IMR-90 (cell line): ENCODE measurements at regions not wholly inside any gene's neighbourhood (a gene's known extent, or its start where the extent isn't known, plus 50 kb on each side); places are given as distances from the start of the nearest gene placed in this dataset.

ENCODE experiments used
- ATAC-seq: fragments of 200-7000 bp; cut with Tn5 transposase; 2 replicates; pipeline ENCODE4 v1.9.1; 2020; ENCODE audit warnings: low read depth, mild to moderate bottlenecking, moderate library complexity
- BruUV-seq: library from RNA; stranded (reverse); fragments of 400-500 nt; replicated peaks from 2 replicates; lab custom pipeline; 2021; lab: Mats Ljungman, UMichigan
- CTCF ChIA-PET: fragments of 300-600 bp; formaldehyde crosslinking; extraction: SDS; loops from one replicate; lab custom pipeline; 2021; ENCODE audit warnings: antibody characterized with exemption; lab: Yijun Ruan, JAX
- POLR2A ChIA-PET: fragments of 300-600 bp; sonication (Branson Sonifier 250); formaldehyde crosslinking; loops from one replicate; lab custom pipeline; 2022; ENCODE audit warnings: antibody characterized with exemption; ENCODE audit not compliant: unreplicated experiment; lab: Charles Lee
- DNase-seq: peaks from one replicate; pipeline ENCODE4 v3.0.0; 2013
- H2AFZ ChIP-seq: replicated peaks from 2 replicates; pipeline ENCODE3; 2013; ENCODE audit warnings: low read length, mild to moderate bottlenecking; ENCODE audit not compliant: poor library complexity
- H2AK5ac ChIP-seq: 2 replicates; pipeline ENCODE4 v1.6.1; 2013; ENCODE audit warnings: low read depth, low read length, inconsistent platforms
- H2AK9ac ChIP-seq: replicated peaks from 2 replicates; pipeline ENCODE3; 2013; ENCODE audit warnings: mild to moderate bottlenecking, low read depth, low read length, moderate library complexity; ENCODE audit not compliant: poor library complexity
- H2BK120ac ChIP-seq: 2 replicates; pipeline ENCODE4 v1.6.1; 2013; ENCODE audit warnings: low read depth, low read length, inconsistent platforms
- H2BK15ac ChIP-seq: 3 replicates; pipeline ENCODE4 v1.6.1; 2013; ENCODE audit warnings: low read depth, low read length, inconsistent platforms
- H2BK20ac ChIP-seq: 2 replicates; pipeline ENCODE4 v1.6.1; 2013; ENCODE audit warnings: low read depth, mild to moderate bottlenecking, inconsistent platforms, low read length, moderate library complexity
- H2BK5ac ChIP-seq: 2 replicates; pipeline ENCODE4 v1.6.1; 2013; ENCODE audit warnings: mild to moderate bottlenecking, low read depth, low read length, inconsistent platforms; ENCODE audit not compliant: poor library complexity, severe bottlenecking
- H3K14ac ChIP-seq: replicated peaks from 2 replicates; pipeline ENCODE4 v1.6.1; 2013; ENCODE audit warnings: low read depth, low read length, inconsistent platforms
- H3K18ac ChIP-seq: 2 replicates; pipeline ENCODE4 v1.6.1; 2013; ENCODE audit warnings: low read depth, low read length, control low read depth
- H3K23ac ChIP-seq: 2 replicates; pipeline ENCODE4 v1.6.1; 2013; ENCODE audit warnings: low read depth, low read length, inconsistent platforms
- H3K27ac ChIP-seq: 2 replicates; pipeline ENCODE4 v1.5.1; 2013; ENCODE audit warnings: mild to moderate bottlenecking, control low read depth, low read length; ENCODE audit not compliant: insufficient read depth
- H3K27me3 ChIP-seq: 2 replicates; pipeline ENCODE4 v1.6.1; 2013; ENCODE audit warnings: low read length; ENCODE audit not compliant: control insufficient read depth, insufficient read depth
- H3K36me3 ChIP-seq: 2 replicates; pipeline ENCODE4 v1.6.1; 2013; ENCODE audit warnings: low read length, mixed read lengths; ENCODE audit not compliant: control insufficient read depth, insufficient read depth
- H3K4ac ChIP-seq: 2 replicates; pipeline ENCODE4 v1.6.1; 2013; ENCODE audit warnings: low read depth, low read length, inconsistent platforms
- H3K4me1 ChIP-seq: 2 replicates; pipeline ENCODE4 v1.6.1; 2013; ENCODE audit warnings: low read length, mixed read lengths; ENCODE audit not compliant: control insufficient read depth, insufficient read depth
- H3K4me2 ChIP-seq: 2 replicates; pipeline ENCODE4 v1.6.1; 2013; ENCODE audit warnings: low read depth, mild to moderate bottlenecking, control low read depth, low read length, moderate library complexity
- H3K4me3 ChIP-seq: 2 replicates; pipeline ENCODE4 v1.5.1; 2013; ENCODE audit warnings: low read depth, mild to moderate bottlenecking, control low read depth, low read length, moderate library complexity; ENCODE audit not compliant: insufficient read depth
- H3K56ac ChIP-seq: 2 replicates; pipeline ENCODE4 v1.6.1; 2013; ENCODE audit warnings: low read length, inconsistent platforms; ENCODE audit not compliant: insufficient read depth; ENCODE audit errors: extremely low read depth
- H3K79me1 ChIP-seq, 2 experiments: 2 replicates each; pipeline ENCODE4 v1.6.1; 2013; ENCODE audit warnings: low read length in 2 of 2, inconsistent platforms in 1 of 2, low read depth in 1 of 2
- H3K9ac ChIP-seq: 2 replicates; pipeline ENCODE4 v1.6.1; 2013; ENCODE audit warnings: low read depth, low read length, control low read depth
- H3K9me1 ChIP-seq: 2 replicates; pipeline ENCODE4 v1.6.1; 2013; ENCODE audit warnings: low read length, inconsistent platforms; ENCODE audit not compliant: insufficient read depth
- H3K9me3 ChIP-seq: 2 replicates; pipeline ENCODE4 v1.6.1; 2013; ENCODE audit warnings: low read length; ENCODE audit not compliant: control insufficient read depth, insufficient read depth
- H4K20me1 ChIP-seq: 2 replicates; pipeline ENCODE4 v1.6.1; 2013; ENCODE audit warnings: low read length, inconsistent platforms; ENCODE audit not compliant: insufficient read depth
- H4K5ac ChIP-seq: 2 replicates; pipeline ENCODE4 v1.6.1; 2013; ENCODE audit warnings: mild to moderate bottlenecking, low read depth, low read length, control low read depth
- H4K8ac ChIP-seq, 2 experiments: 2 replicates each; pipeline ENCODE4 v1.6.1; 2013; ENCODE audit warnings: low read depth in 2 of 2, low read length in 2 of 2, control low read depth in 1 of 2, inconsistent platforms in 1 of 2
- H4K91ac ChIP-seq: 2 replicates; pipeline ENCODE4 v1.6.1; 2013; ENCODE audit warnings: low read depth, low read length, inconsistent platforms; ENCODE audit not compliant: insufficient read depth
- CHD1 ChIP-seq: IDR thresholded peaks from 2 replicates; pipeline ENCODE4 v1.6.1; 2012; ENCODE audit warnings: low read depth, low read length, improper control_type of control experiment
- FOS ChIP-seq: fragments of 150-350 bp; IDR thresholded peaks from 2 replicates; pipeline ENCODE4 v1.6.1; 2016; ENCODE audit warnings: low read depth, low read length
- MXI1 ChIP-seq: IDR thresholded peaks from 2 replicates; pipeline ENCODE4 v1.6.1; 2012; ENCODE audit warnings: low read depth, mild to moderate bottlenecking, low read length, moderate library complexity, borderline replicate concordance
- POLR2A ChIP-seq: IDR thresholded peaks from 2 replicates; pipeline ENCODE4 v1.6.1; 2012; ENCODE audit warnings: mild to moderate bottlenecking, low read depth, low read length
- RAD21 ChIP-seq: IDR thresholded peaks from 2 replicates; pipeline ENCODE4 v1.6.1; 2012; ENCODE audit warnings: low read length, improper control_type of control experiment
- RCOR1 ChIP-seq: IDR thresholded peaks from 2 replicates; pipeline ENCODE4 v1.6.1; 2012; ENCODE audit warnings: mild to moderate bottlenecking, low read length, improper control_type of control experiment; ENCODE audit not compliant: insufficient replicate concordance
- RFX5 ChIP-seq: IDR thresholded peaks from 2 replicates; pipeline ENCODE4 v1.8.0; 2012; ENCODE audit warnings: low read depth, mild to moderate bottlenecking, low read length, moderate library complexity
- dilution Hi-C: fragments of 300-500 bp; cut with HindIII; formaldehyde crosslinking; loops from one replicate; pipeline ENCODE4 v1.14.3; 2018; ENCODE audit warnings: low sequenced_read_pairs; ENCODE audit not compliant: unreplicated experiment
- in situ Hi-C: fragments of 300-500 bp; cut with MboI; formaldehyde crosslinking; loops from 3 replicates; pipeline ENCODE4 v1.14.3; 2019; ENCODE audit warnings: low sequenced_read_pairs, inconsistent platforms, mixed read lengths
- intact Hi-C: fragments of 100-400 bp; cut with micrococcal nuclease; formaldehyde crosslinking; loops from 2 replicates; pipeline ENCODE4 v1.10.0; 2022

DNA sequence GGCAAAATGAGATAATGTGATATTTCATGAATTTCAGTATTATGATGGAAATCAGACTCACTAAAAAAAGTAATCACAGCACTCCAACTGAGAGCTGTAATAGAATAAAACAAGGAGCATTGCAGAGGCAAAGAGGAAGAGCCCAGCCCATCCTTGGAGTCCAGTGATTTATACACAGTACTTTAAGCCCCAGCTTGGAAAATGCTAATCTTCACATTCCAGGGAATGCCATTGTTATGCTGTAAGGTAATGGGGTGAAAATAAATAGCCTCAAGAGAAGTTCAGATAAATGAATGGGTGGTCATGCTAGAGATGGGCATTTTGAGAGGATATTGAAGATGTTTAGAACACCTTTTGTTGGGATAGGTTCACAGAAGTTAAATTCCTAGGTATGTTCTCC, 190.3 kb upstream of the TAPT1 start:
- Histone ChIP-seq H4K8ac (no peak overlapping the region), H3K14ac (no peak overlapping the region), H2BK15ac (no peak overlapping the region), H4K5ac (no peak overlapping the region), H3K79me1 (no peaks in the 10 kb centered on the region), H3K4ac (no peak overlapping the region), H3K9ac (no peak overlapping the region), H3K27me3 (peaks cover 7% of the 10 kb centered on the region), H3K9me1 (no peaks in the 10 kb centered on the region), H2BK5ac (no peak overlapping the region), H3K27ac (no peak overlapping the region), H3K18ac (no peak overlapping the region), H3K4me3 (no peak overlapping the region), H3K56ac (no peak overlapping the region), H3K4me2 (no peak overlapping the region), H3K23ac (no peak overlapping the region), H2AFZ (no peak overlapping the region), H3K9me3 (0 out of 2 replicates have a peak, but pooled peaks cover 1% of the 10 kb centered on the region), H4K91ac (no peak overlapping the region), H3K4me1 (no peaks in the 10 kb centered on the region), H2BK20ac (no peak overlapping the region), H2AK9ac (no peak overlapping the region), H2AK5ac (no peak overlapping the region), H2BK120ac (no peak overlapping the region), H3K36me3 (no peaks in the 10 kb centered on the region), H4K20me1 (no peaks in the 10 kb centered on the region)
- CTCF ChIA-PET, result no interaction called here
- ATAC-seq (no peak), DNase-seq (no peak)
- in situ Hi-C loops (no loop called here), dilution Hi-C loops (no loop called here), intact Hi-C loops (no loop called here)
- POLR2A ChIA-PET, result no interaction called here
- TF ChIP-seq POLR2A (no peak), RCOR1 (no peak), RFX5 (no peak), RAD21 (no peak), MXI1 (no peak), FOS (no peak), CHD1 (no peak)
- BruUV-seq, result no TSS peak
